CD4-positive, alpha-beta T cell (primary cell): ENCODE measurements at regions not wholly inside any gene's neighbourhood (a gene's known extent, or its start where the extent isn't known, plus 50 kb on each side); places are given as distances from the start of the nearest gene placed in this dataset.

ENCODE experiments used
- ATAC-seq: fragments of 200-7000 bp; cut with Tn5 transposase; one replicate; pipeline ENCODE4 v1.10.0; 2022; ENCODE audit warnings: mild to moderate bottlenecking; ENCODE audit not compliant: poor library complexity
- CTCF ChIA-PET: fragments of 350-600 bp; sonication (Branson Sonifier 250); formaldehyde crosslinking; loops from one replicate; lab custom pipeline; 2021; ENCODE audit warnings: antibody characterized with exemption, inconsistent platforms; lab: Charles Lee
- POLR2A ChIA-PET: fragments of 350-600 bp; sonication (Branson Sonifier 250); formaldehyde crosslinking; loops from one replicate; lab custom pipeline; 2021; ENCODE audit warnings: antibody characterized with exemption, inconsistent platforms; lab: Charles Lee
- DNase-seq, 14 experiments: peaks; one replicate each; pipeline ENCODE4 v3.0.0-alpha.2; 2013 to 2020; ENCODE audit warnings: mixed read lengths in 2 of 14
- H3K27ac ChIP-seq, 2 donors: one replicate each; pipeline versions ENCODE4 v1.5.1 to v1.7.0; 2013; ENCODE audit warnings: low read length in 2 of 2, low read depth in 1 of 2, mild to moderate bottlenecking in 1 of 2
- H3K27me3 ChIP-seq, 2 experiments: 1 replicate in 1 of 2; 2 replicates in 1 of 2; pipeline versions ENCODE4 v1.6.1 to v1.7.0; 2013; ENCODE audit warnings: low read length in 2 of 2, control low read depth in 1 of 2, mild to moderate bottlenecking in 1 of 2, moderate library complexity in 1 of 2; ENCODE audit not compliant: insufficient read depth in 2 of 2, control insufficient read depth in 1 of 2
- H3K36me3 ChIP-seq: one replicate; pipeline ENCODE4 v1.6.1; 2013; ENCODE audit warnings: low read length, control low read depth; ENCODE audit not compliant: insufficient read depth
- H3K4me1 ChIP-seq: one replicate; pipeline ENCODE4 v1.6.1; 2013; ENCODE audit warnings: low read length, control low read depth; ENCODE audit not compliant: insufficient read depth
- H3K4me3 ChIP-seq: one replicate; pipeline ENCODE4 v1.5.1; 2013; ENCODE audit warnings: mild to moderate bottlenecking, low read length, moderate library complexity
- H3K9me3 ChIP-seq, 2 experiments: 1 replicate in 1 of 2; 2 replicates in 1 of 2; pipeline versions ENCODE4 v1.6.1 to v1.7.0; 2013; ENCODE audit warnings: low read length in 2 of 2, mild to moderate bottlenecking in 2 of 2, control low read depth in 1 of 2, moderate library complexity in 1 of 2; ENCODE audit not compliant: control insufficient read depth in 1 of 2, insufficient read depth in 1 of 2
- H3K27ac Mint-ChIP-seq: one replicate; pipeline ENCODE4 v1.8.0; 2020; ENCODE audit warnings: mixed read lengths
- H3K27me3 Mint-ChIP-seq: one replicate; pipeline ENCODE4 v1.8.0; 2021; ENCODE audit warnings: mixed read lengths
- H3K36me3 Mint-ChIP-seq: one replicate; pipeline ENCODE4 v1.8.0; 2021; ENCODE audit warnings: low read depth, mixed read lengths
- H3K4me1 Mint-ChIP-seq: one replicate; pipeline ENCODE4 v1.8.0; 2021; ENCODE audit warnings: low read depth, mixed read lengths
- H3K4me3 Mint-ChIP-seq: one replicate; pipeline ENCODE4 v1.8.0; 2020; ENCODE audit warnings: mild to moderate bottlenecking, mixed read lengths
- H3K9me3 Mint-ChIP-seq: one replicate; pipeline ENCODE4 v1.8.0; 2020; ENCODE audit warnings: mixed read lengths
- intact Hi-C, 2 experiments: fragments of 100-400 bp; cut with DNase I in 1 of 2; cut with micrococcal nuclease in 1 of 2; formaldehyde crosslinking; loops; one replicate each; pipeline versions ENCODE4 v1.15.1 to v1.9.0; 2023 to 2025; cut with DNase I, micrococcal nuclease
- TF ChIP-seq, protein P1 (sequence below): fragments of 200-600 bp; IDR thresholded peaks from one replicate; pipeline ENCODE4 v1.8.0; 2022; ENCODE audit warnings: antibody characterized with exemption, mild to moderate bottlenecking

DNA sequence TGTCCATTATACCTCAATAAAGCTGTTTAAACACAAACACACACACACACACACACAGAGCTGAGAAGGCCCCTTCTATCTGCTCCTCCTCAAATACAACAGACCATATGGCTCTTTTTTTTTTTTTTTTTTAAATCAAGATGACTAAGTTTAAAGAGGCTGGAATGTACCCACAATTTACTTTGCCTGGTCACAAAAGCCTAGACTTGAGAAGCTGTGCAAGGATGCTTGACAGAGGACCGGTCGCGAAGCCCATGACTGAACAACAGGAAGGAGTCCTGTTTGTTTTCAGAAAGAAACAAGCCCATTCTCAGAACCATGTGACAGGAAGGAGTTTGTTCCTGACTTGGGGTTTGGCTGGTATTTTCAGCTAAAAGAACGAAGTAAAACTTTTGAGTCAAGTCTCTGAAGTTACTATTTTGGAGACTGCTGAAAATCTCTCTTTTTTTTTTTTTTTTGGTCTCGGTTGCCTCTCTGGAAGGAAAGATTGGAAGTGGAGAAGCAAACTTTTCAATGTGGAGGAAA is 650.9 kb upstream of the TENM3 start:
- DNase-seq (no peak), ATAC-seq (no peak)
- Mint-ChIP-seq H3K9me3 (peaks cover 5% of the 10 kb centered on the region), H3K4me3 (no peak overlapping the region), H3K27ac (no peak overlapping the region), H3K4me1 (no peaks in the 10 kb centered on the region), H3K36me3 (no peaks in the 10 kb centered on the region), H3K27me3 (no peaks in the 10 kb centered on the region)
- Histone ChIP-seq H3K4me1 (no peaks in the 10 kb centered on the region), H3K9me3 (peaks cover 0 to 8% of the 10 kb centered on the region in 2 experiments), H3K4me3 (no peak overlapping the region), H3K27ac (no peak overlapping the region), H3K27me3 (no peaks in the 10 kb centered on the region), H3K36me3 (no peaks in the 10 kb centered on the region)
- ChIA-PET CTCF (no interaction called here), POLR2A (no interaction called here)
- TF ChIP-seq, protein P1, sequence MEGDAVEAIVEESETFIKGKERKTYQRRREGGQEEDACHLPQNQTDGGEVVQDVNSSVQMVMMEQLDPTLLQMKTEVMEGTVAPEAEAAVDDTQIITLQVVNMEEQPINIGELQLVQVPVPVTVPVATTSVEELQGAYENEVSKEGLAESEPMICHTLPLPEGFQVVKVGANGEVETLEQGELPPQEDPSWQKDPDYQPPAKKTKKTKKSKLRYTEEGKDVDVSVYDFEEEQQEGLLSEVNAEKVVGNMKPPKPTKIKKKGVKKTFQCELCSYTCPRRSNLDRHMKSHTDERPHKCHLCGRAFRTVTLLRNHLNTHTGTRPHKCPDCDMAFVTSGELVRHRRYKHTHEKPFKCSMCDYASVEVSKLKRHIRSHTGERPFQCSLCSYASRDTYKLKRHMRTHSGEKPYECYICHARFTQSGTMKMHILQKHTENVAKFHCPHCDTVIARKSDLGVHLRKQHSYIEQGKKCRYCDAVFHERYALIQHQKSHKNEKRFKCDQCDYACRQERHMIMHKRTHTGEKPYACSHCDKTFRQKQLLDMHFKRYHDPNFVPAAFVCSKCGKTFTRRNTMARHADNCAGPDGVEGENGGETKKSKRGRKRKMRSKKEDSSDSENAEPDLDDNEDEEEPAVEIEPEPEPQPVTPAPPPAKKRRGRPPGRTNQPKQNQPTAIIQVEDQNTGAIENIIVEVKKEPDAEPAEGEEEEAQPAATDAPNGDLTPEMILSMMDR: no peak
- intact Hi-C loops: no loop called here

DNA sequence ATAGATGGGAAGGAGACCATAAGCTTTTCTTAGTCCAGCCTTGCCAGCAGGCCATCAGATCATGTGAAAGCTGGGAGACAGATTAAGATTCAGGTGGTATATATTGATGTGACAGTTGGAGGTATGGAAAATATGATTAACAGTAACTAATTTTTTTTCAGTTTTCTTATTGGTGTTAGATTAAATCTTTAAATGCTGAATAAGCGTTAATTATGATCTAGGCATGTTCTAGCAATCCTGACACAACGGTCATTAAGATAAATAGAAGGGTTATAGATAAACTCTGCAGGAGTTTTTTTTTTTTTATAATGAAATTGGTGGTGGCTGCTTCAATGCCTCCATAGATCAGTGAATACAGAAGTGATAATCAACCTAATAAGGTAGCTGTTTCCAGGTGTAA is 649.5 kb upstream of the TENM3 start:
- Histone ChIP-seq H3K4me1 (no peaks in the 10 kb centered on the region), H3K9me3 (peaks cover 0 to 4% of the 10 kb centered on the region in 2 experiments), H3K4me3 (no peak overlapping the region), H3K27ac (no peak overlapping the region), H3K27me3 (no peaks in the 10 kb centered on the region), H3K36me3 (no peaks in the 10 kb centered on the region)
- H3K27me3 Mint-ChIP-seq: no peaks in the 10 kb centered on the region
- peaks cover 8% of the 10 kb centered on the region for H3K9me3 Mint-ChIP-seq
- intact Hi-C loops: no loop called here
- H3K36me3 Mint-ChIP-seq: no peaks in the 10 kb centered on the region
- ATAC-seq (no peak), DNase-seq (no peak)
- no peak overlapping the region for H3K27ac Mint-ChIP-seq
- POLR2A ChIA-PET: no interaction called here
- CTCF ChIA-PET: interaction anchor here (0.9 kb wide), 1 partner anchor 14 kb away, joined by 3 read pairs; no protein-coding TSS in a partner anchor
- TF ChIP-seq, protein P1: no peak
- no peak overlapping the region for H3K4me3 Mint-ChIP-seq
- no peaks in the 10 kb centered on the region for H3K4me1 Mint-ChIP-seq

DNA sequence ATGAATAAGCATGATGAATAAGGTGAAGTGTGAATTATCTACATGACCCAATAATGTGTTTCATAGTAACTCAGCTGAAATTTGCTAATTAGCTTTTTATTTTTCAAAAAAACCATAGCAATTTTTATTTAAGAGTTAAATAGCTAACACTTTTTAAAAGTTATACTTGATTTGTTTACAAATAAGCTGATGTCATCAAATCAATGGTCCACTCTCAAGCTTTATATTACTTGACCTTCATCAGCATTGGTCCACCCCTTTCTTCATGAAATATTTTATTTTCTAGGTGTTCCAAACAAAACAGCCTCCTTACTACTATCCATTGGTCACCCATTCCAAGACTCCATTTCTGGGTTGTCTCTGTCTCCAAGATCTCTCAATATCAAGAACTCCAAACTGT is 649.0 kb upstream of the TENM3 start:
- ChIA-PET POLR2A (no interaction called here), CTCF (interaction anchor here (0.9 kb wide), 1 partner anchor 15 kb away, joined by 3 read pairs; no protein-coding TSS in a partner anchor)
- peaks cover 7% of the 10 kb centered on the region for H3K9me3 Mint-ChIP-seq
- Histone ChIP-seq H3K27ac (no peak overlapping the region), H3K36me3 (no peaks in the 10 kb centered on the region), H3K4me3 (no peak overlapping the region), H3K9me3 (peaks cover 0 to 4% of the 10 kb centered on the region in 2 experiments), H3K4me1 (no peaks in the 10 kb centered on the region), H3K27me3 (no peaks in the 10 kb centered on the region)
- intact Hi-C loops: no loop called here
- H3K27ac Mint-ChIP-seq: no peak overlapping the region
- no peak overlapping the region for H3K4me3 Mint-ChIP-seq
- ATAC-seq (no peak), DNase-seq (no peak)
- H3K36me3 Mint-ChIP-seq: no peaks in the 10 kb centered on the region
- no peaks in the 10 kb centered on the region for H3K27me3 Mint-ChIP-seq
- TF ChIP-seq, protein P1: no peak
- no peaks in the 10 kb centered on the region for H3K4me1 Mint-ChIP-seq
